ENCODE measurements at regions not wholly inside any gene's neighbourhood (a gene's known extent, or its start where the extent isn't known, plus 50 kb on each side); places are given as distances from the start of the nearest gene placed in this dataset.

DNA sequence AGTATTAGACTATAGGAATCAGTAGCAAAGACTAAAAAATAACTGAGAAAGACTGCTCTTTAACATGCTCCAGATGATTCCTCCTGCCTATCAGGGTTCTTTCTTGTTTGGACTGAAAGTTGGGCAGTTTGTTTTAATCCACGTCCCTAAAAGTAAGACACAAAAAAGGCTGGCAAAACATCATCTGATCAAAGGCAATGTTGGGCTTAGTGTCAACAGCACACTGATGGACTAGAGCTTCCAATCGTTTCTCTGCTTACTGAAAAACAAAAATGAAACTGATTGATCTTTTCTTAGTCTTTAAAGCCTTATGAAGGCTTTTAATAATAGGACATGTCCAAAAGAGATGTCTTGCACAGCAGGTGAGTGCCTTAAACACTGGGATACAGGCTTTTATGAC, 1567.9 kb upstream of the PRR20A start:
- TF ChIP-seq CTCF (IDR thresholded peaks at IDR 0.05) (no peak), POLR2A (IDR thresholded peaks at IDR 0.05) (no peak)

All from heart left ventricle (tissue), 13 donors.